ENCODE measurements at regions not wholly inside any gene's neighbourhood (a gene's known extent, or its start where the extent isn't known, plus 50 kb on each side); places are given as distances from the start of the nearest gene placed in this dataset.
"Not testable (repeated sequence)": the region's sequence is repeated elsewhere in the genome, so short reads cannot be mapped to it uniquely, and the experiment has no call there.

GRCh38 chr21:9819549-9820192, 701.7 kb upstream of the TPTE start:
- peak in 1 of 10 donors; percentile 24 for DNase-seq
- intact Hi-C loops (cut with DNase I), result not testable (repeated sequence)

- DNase-seq, result peak in 2 of 10 donors; percentile 55 to 81
- intact Hi-C loops (cut with DNase I), result not testable (repeated sequence)
Measured at GRCh38 chr21:9820579-9820978, 700.8 kb upstream of the TPTE start.

- intact Hi-C loops (cut with DNase I), result not testable (repeated sequence)
- DNase-seq, result peak in 2 of 10 donors; percentile 10 to 84
Measured at GRCh38 chr21:9821472-9821871, 699.9 kb upstream of the TPTE start.

GRCh38 chr21:9822093-9822820, 699.1 kb upstream of the TPTE start:
- peak in 1 of 10 donors; percentile 71 for DNase-seq
- intact Hi-C loops (cut with DNase I), result not testable (repeated sequence)

- peak in 8 of 10 donors; percentile 23 to 95 (median 63) for DNase-seq
- intact Hi-C loops (cut with DNase I), result not testable (repeated sequence)
Measured at GRCh38 chr21:9823197-9824157, 697.9 kb upstream of the TPTE start.

GRCh38 chr21:9830801-9831200, 690.6 kb upstream of the TPTE start:
- intact Hi-C loops (cut with DNase I); DNase-seq: not testable (repeated sequence)

GRCh38 chr21:9832751-9833150, 688.6 kb upstream of the TPTE start:
- intact Hi-C loops (cut with DNase I), result not testable (repeated sequence)
- DNase-seq, result peak in 5 of 10 donors; percentile 15 to 91 (median 37)

GRCh38 chr21:9836547-9836946, 684.8 kb upstream of the TPTE start:
- peak in 2 of 10 donors; percentile 50 to 62 for DNase-seq
- intact Hi-C loops (cut with DNase I), result not testable (repeated sequence)

- DNase-seq, result peak in 5 of 10 donors; percentile 46 to 82 (median 63)
- intact Hi-C loops (cut with DNase I), result not testable (repeated sequence)
Measured at GRCh38 chr21:9837001-9837400, 684.4 kb upstream of the TPTE start.

- intact Hi-C loops (cut with DNase I), result not testable (repeated sequence)
- peak in 2 of 10 donors; percentile 87 to 89 for DNase-seq
Measured at GRCh38 chr21:9837526-9837925, 683.9 kb upstream of the TPTE start.

- peak in 5 of 10 donors; percentile 31 to 88 (median 72) for DNase-seq
- intact Hi-C loops (cut with DNase I), result no loop called here
Measured at GRCh38 chr21:9837946-9838737, 683.2 kb upstream of the TPTE start.

GRCh38 chr21:9838738-9839642, 682.4 kb upstream of the TPTE start:
- intact Hi-C loops (cut with DNase I), result no loop called here
- peak in 5 of 10 donors; percentile 32 to 92 (median 78) for DNase-seq

GRCh38 chr21:9844106-9844505, 677.3 kb upstream of the TPTE start:
- DNase-seq; intact Hi-C loops (cut with DNase I): not testable (repeated sequence)

- DNase-seq, result peak in 1 of 10 donors; percentile 52
- intact Hi-C loops (cut with DNase I), result not testable (repeated sequence)
Measured at GRCh38 chr21:9847511-9847910, 673.9 kb upstream of the TPTE start.

- intact Hi-C loops (cut with DNase I); DNase-seq: not testable (repeated sequence)
Measured at GRCh38 chr21:9851166-9851565, 670.2 kb upstream of the TPTE start.

GRCh38 chr21:9851695-9852094, 669.7 kb upstream of the TPTE start:
- DNase-seq, result peak in 1 of 10 donors; percentile 49
- intact Hi-C loops (cut with DNase I), result not testable (repeated sequence)

- intact Hi-C loops (cut with DNase I), result not testable (repeated sequence)
- DNase-seq, result peak in 1 of 10 donors; percentile 71
Measured at GRCh38 chr21:9857563-9857962, 663.8 kb upstream of the TPTE start.

GRCh38 chr21:9859865-9860264, 661.5 kb upstream of the TPTE start:
- DNase-seq; intact Hi-C loops (cut with DNase I): not testable (repeated sequence)

- peak in 1 of 10 donors; percentile 70 for DNase-seq
- intact Hi-C loops (cut with DNase I), result not testable (repeated sequence)
Measured at GRCh38 chr21:9862456-9862855, 658.9 kb upstream of the TPTE start.

Measured in posterior cingulate gyrus (tissue), 11 donors.